Anterior cingulate cortex (tissue), 58 donors: ENCODE measurements at regions not wholly inside any gene's neighbourhood (a gene's known extent, or its start where the extent isn't known, plus 50 kb on each side); places are given as distances from the start of the nearest gene placed in this dataset.
A peak's percentile ranks its signal among the peaks of the same experiment; 100 is the strongest.

Experiments used
- DNase-seq, 58 donors: peaks; one replicate each; lab custom pipeline; 2025; lab: John Stamatoyannopoulos, UW

- DNase-seq, result no peak
Observed at GRCh38 chr3:193754719-193755118, 161.7 kb downstream of the OPA1 start.

GRCh38 chr3:193756536-193756935 is 163.5 kb downstream of the OPA1 start:
- no peak for DNase-seq

- no peak for DNase-seq
Observed at GRCh38 chr3:193757457-193757856, 164.4 kb downstream of the OPA1 start.

DNA sequence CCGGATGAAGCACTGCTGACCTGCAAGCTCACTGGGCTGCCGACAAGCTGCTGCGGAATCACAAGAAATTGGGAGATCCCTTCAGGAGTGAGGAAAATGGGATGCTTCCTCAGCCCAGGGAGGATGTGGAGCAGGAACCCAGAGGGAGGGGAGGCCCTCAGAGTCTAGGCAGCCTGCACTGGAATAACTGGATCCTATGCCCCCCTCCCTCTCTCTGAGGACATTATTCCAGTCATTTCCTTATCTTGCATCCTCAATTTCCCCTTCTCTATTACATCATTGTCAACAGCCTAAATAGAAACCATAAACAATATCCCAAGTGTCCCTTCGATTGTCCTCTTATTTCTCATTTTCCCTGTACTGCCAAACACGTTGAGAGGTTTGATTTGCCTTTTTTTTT is 169.0 kb downstream of the OPA1 start:
- no peak for DNase-seq

GRCh38 chr3:193762657-193763056 is 169.6 kb downstream of the OPA1 start:
- DNase-seq, result no peak

GRCh38 chr3:193764959-193765358 is 172.0 kb downstream of the OPA1 start:
- DNase-seq, result no peak

GRCh38 chr3:193767353-193768069 is 174.5 kb downstream of the OPA1 start:
- no peak for DNase-seq

GRCh38 chr3:193768070-193768394 is 175.0 kb downstream of the OPA1 start:
- no peak for DNase-seq

DNA sequence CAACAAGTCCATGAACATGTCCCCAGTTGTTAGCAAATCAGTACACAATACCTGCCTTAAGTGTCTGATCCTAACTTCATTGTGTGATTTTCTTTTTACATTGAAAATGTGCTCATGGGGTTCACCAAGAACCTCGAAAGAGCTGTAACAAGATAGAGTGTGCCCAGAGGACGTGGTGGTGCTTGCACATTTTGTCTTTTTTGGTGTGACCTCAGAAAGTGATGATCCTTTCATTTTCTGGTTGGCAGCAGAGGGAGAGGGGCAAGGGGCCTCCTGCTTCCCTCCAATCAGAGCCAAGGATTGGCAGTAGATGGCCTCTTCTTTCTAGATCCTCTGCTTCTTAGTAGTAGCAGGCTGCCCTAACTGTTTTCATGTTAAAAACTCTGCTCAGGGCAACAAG is 176.4 kb downstream of the OPA1 start:
- DNase-seq, result no peak

- no peak for DNase-seq
Observed at GRCh38 chr3:193771011-193771652, 178.1 kb downstream of the OPA1 start.

DNA sequence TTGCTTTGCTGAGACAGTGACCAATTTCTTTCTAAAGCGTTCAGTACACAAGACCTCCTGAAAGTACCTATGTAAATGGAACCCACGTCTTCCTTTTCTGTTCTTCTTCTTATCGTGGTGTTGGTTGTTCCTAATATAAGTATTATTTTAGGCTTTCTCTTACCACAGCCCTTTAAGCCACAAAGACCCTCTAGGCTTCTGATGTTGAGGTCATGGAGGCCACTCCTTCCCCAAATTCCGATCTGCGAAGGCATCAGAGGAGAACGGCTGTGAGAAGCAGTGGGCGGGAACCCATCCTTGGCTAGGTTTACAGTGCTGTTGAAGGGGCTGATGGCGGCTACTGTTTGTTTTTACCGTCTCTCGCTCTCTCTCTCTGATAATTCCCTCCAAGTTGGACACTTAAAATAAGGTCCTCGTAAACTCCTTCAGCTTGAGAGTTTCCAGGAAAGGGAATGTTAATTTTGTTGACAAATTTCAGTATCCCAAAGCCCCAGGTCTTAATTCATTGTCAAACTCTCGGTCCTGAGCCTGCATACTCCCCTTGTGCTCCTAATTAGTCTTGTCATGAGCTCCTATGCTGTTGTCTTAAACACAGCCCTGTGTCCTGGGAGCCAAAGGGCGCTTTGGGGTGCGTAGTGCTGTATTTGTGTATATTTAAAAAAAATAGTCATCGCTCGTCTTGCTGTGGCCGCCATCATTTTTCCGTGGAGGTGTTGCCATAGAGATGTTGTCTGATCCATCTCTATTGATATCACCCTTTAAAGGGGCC is 178.8 kb downstream of the OPA1 start:
- DNase-seq, result no peak

DNA sequence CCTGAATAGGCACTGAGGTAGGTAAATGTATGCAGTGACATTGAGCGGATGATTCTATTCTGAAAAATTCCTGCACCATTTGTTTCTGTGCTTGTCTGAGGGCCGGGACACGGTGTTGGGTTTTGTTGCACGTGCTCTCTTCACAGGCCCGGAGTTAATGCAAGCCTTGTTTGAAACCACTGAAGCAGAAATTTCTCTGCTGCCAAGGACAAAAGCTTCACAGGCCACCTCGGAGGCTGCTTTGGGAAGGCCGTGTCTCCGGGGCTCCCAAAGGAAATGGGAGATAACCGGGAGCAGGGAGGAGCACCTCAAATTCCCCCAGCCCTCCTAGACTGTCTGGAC is 179.4 kb downstream of the OPA1 start:
- DNase-seq, result peak in 7 of 58 donors; percentile 4 to 28 (median 11)

DNA sequence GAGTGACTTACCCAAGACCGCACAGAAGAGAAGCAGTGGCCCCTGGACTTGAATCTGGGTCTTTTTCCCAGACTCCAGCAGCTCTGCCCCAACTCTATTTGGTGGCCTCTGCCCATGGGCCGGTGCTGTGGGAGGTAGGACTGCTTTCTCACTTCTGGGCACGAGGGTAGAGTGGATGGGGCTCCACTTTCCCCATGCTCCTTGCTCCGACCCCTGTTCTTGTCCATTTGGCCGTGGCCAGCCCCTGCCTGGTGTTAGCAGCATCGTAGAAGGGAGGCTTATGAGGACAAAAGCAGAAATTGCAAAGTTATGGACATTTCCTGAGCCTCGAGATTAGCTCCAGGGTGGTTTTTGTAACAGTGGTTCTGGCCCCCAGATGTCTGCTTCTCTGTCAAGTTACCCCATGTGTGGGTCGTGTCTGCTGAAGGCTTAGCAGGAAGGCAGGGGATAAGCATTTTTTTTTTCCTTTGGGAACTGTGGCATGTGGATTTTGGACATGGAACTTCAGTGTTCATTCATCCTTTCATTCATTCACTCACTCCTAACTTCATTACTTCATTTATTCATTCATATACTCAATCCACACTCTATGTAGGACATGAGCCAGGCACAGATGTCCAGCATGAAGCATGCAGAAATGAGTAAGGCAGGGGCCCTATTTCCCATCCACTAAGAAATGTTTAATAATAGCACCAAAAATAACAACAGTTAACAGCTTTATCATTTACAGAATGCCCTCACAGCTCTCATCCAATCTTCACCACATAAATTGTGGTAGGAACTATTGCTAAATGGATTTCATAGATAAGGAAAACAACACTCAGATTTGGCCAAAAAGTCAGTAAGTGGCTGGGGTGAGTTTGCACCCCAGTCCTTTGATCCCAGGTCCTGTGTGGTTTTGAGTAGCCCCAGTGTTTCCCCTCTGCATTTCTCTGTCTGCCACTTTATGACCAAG is 180.5 kb downstream of the OPA1 start:
- no peak for DNase-seq

GRCh38 chr3:193774272-193774915 is 181.4 kb downstream of the OPA1 start:
- no peak for DNase-seq

DNA sequence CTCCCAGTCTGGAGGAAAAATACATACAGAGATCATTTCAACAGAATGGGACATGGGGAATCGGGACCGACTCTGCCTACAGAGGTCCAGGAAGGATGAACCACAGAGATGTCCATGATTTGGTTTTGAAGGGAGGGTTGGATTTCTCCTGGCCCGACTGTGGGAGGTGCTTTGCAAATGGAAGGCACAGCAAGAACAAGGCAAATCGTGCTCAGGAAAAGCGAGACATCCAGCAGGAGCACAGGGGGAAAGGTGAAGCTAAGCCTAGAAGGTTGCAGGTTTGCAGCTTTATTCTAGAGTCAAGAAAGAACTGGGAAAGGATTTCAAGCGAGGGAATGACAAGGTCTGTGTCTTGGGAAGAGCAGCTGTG is 181.9 kb downstream of the OPA1 start:
- DNase-seq, result no peak

DNA sequence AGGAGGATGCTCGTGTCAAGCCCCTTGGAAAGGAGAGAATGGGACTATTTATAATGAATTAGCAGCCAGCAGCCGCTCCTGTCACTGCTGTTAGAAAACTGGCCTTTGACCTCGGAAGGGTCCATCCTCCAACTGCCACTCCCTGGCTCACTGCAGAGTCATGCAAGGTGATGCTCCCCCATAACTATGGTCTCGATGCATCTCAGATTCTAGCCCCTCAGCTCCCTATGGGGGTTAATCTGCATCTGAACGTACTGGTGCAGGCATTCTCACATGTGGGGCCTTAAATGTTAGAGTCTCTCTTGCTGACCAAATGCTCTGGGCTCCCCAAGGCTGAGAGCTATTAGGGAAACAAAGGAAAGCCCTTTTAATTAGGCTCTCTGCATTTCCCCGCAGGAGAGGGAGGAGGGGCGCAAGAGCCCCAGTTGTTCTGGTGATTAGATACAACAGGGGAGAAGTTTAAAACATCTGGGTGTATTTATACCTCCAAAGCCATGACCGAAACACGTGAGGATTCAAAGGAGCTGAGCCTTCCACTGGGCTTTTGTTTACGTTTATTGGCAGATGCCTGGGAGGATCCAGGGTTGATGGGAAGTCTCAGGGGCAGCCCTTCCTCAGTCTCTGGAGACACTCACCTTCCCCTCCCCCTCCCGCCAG is 182.5 kb downstream of the OPA1 start:
- no peak for DNase-seq

DNA sequence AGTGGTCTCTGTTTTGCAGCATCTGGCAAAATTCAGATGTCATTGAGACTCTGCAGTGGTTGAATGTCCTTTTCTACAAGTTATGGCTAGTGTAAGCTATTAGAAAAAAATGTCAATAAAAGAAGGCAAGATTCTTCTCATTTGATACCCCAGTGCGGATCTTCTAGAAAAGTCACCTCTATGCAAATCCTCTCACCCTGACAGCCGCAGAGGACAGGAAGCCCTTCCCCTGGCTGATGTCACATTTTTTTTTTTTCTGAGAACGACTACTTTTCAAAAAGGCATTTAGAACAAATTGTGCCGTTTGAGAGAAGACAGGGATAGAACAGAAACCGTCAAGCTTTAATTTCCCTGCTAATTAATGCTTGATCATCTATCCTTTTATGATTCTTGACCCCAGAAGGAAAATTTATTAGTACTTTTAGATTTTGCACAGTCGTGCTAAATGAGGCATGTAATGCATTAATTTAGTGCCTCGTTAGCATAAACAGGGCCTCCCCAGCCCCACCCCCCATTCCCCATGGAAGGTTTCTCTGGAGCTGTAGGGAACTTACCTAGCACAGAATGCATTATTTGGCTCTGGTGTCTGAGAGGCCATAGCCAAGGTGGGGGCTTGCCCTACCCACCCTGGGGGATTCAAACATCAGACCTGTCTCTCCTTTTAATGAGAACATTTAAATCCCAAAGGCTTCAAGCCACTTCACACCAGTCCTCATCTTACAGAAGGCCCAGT is 183.8 kb downstream of the OPA1 start:
- no peak for DNase-seq

DNA sequence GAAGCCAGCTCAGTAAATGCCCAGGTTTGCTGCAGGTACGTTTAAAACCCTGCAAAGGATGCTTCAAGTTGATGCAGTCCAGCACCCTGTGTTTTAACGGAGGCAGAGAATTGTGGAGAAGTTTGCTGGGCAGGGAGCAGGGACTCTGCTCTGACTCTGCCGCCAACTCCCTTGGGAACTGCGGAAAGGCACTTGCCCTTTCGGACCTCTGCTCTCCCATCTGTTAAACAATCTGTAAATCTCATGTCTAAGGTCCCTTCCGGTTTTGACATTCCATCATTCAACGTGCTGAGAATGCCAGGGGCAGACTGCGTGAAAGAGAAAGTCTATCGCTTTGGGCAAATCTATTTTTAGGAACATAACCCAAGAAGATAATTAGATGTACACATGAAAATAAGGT is 184.5 kb downstream of the OPA1 start:
- DNase-seq, result no peak

GRCh38 chr3:193778676-193779075 is 185.7 kb downstream of the OPA1 start:
- no peak for DNase-seq
